Mucosa of stomach (tissue), 1 donor: ENCODE measurements at regions not wholly inside any gene's neighbourhood (a gene's known extent, or its start where the extent isn't known, plus 50 kb on each side); places are given as distances from the start of the nearest gene placed in this dataset.
"Not testable (repeated sequence)": the region's sequence is repeated elsewhere in the genome, so short reads cannot be mapped to it uniquely, and the experiment has no call there.

ENCODE experiments used
- H3K27me3 ChIP-seq: one replicate; pipeline ENCODE4 v1.7.0; 2013; ENCODE audit warnings: mild to moderate bottlenecking, low read length; ENCODE audit not compliant: control insufficient read depth, insufficient read depth
- H3K36me3 ChIP-seq: one replicate; pipeline ENCODE4 v1.7.0; 2013; ENCODE audit warnings: low read length; ENCODE audit not compliant: control insufficient read depth, insufficient read depth
- H3K4me1 ChIP-seq: one replicate; pipeline ENCODE4 v1.7.0; 2013; ENCODE audit warnings: mild to moderate bottlenecking, low read length; ENCODE audit not compliant: control insufficient read depth, insufficient read depth
- H3K4me3 ChIP-seq: one replicate; pipeline ENCODE4 v1.7.0; 2013; ENCODE audit warnings: low read length
- H3K9ac ChIP-seq: one replicate; pipeline ENCODE4 v1.7.0; 2013; ENCODE audit warnings: mild to moderate bottlenecking, low read length, moderate library complexity
- H3K9me3 ChIP-seq: one replicate; pipeline ENCODE4 v1.7.0; 2013; ENCODE audit warnings: mild to moderate bottlenecking, low read length, moderate library complexity; ENCODE audit not compliant: control insufficient read depth
- donor health status: Pancreatic carcinoma.

DNA sequence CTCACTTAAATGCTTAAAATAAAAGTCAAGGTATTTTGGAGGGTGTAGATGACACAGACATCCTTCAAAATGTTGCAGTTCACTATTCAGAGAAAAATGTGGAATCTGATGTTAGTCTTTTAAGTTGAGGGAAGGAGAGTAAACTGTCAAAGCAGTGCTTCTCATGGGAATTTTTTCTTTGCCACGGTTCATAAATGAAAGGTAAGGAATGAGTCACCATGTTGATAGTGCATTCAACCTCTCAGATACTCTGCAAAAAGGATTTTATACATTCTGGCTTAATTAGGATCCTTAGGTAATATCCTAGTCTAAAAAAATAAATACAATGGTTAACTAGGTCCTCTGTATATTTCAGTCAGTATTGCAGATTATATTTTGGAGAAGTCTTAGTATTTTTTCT, 804.3 kb downstream of the TTLL7 start:
- not testable (repeated sequence) for H3K4me3 ChIP-seq, H3K27me3 ChIP-seq, H3K36me3 ChIP-seq, H3K9me3 ChIP-seq, H3K4me1 ChIP-seq, H3K9ac ChIP-seq

DNA sequence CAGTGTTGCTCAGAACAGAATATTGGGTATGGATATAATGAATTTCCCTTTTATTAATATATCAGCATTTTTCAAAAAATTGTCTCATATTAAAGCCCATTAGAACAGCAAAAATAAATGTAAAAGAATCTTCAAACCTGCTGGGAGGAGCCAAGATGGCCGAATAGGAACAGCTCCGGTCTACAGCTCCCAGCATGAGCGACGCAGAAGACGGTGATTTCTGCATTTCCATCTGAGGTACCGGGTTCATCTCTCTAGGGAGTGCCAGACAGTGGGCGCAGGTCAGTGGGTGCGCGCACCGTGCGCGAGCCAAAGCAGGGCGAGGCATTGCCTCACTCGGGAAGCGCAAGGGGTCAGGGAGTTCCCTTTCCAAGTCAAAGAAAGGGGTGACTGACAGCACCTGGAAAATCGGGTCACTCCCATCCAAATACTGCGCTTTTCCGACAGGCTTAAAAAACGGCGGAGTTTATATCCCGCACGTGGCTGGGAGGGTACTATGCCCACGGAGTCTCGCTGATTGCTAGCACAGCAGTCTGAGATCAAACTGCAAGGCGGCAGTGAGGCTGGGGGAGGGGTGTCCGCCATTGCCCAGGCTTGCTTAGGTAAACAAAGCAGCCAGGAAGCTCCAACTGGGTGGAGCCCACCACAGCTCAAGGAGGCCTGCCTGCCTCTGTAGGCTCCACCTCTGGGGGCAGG, 816.8 kb downstream of the TTLL7 start:
- H3K36me3 ChIP-seq, H3K9me3 ChIP-seq, H3K4me1 ChIP-seq, H3K27me3 ChIP-seq, H3K4me3 ChIP-seq, H3K9ac ChIP-seq: not testable (repeated sequence)

DNA sequence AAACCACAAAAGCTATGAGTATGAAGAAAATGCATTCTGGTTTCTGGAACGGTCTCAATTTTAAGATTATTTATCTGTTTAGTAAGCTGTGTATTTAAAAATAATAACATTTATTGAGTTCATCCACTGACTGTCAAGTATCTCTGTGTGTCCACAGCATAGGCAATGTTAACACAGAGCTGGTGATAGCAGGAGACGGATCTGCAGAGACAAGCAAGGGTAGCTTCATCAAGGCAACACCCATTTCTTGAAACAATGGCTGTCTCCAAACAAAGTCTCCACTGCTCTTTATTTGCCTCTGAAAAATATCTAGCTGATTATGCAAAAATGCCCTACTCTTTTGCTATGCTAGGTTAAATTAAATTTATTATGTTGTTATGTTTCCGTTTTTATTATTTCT, 818.3 kb downstream of the TTLL7 start:
- not testable (repeated sequence) for H3K4me3 ChIP-seq, H3K4me1 ChIP-seq, H3K9ac ChIP-seq, H3K9me3 ChIP-seq, H3K27me3 ChIP-seq, H3K36me3 ChIP-seq

DNA sequence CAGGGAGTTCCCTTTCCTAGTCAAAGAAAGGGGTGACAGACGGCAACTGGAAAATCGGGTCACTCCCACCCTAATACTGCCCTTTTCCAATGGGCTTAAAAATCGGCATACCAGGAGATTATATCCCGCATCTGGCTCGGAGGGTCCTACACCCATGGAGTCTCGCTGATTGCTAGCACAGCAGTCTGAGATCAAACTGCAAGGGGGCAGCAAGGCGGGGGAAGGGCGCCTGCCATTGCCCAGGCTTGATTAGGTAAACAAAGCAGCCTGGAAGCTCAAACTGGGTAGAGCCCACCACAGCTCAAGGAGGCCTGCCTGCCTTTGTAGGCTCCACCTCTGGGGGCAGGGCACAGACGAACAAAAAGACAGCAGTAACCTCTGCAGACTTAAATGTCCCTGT, 831.3 kb downstream of the TTLL7 start:
- not testable (repeated sequence) for H3K4me1 ChIP-seq, H3K9me3 ChIP-seq, H3K27me3 ChIP-seq, H3K4me3 ChIP-seq, H3K9ac ChIP-seq, H3K36me3 ChIP-seq

DNA sequence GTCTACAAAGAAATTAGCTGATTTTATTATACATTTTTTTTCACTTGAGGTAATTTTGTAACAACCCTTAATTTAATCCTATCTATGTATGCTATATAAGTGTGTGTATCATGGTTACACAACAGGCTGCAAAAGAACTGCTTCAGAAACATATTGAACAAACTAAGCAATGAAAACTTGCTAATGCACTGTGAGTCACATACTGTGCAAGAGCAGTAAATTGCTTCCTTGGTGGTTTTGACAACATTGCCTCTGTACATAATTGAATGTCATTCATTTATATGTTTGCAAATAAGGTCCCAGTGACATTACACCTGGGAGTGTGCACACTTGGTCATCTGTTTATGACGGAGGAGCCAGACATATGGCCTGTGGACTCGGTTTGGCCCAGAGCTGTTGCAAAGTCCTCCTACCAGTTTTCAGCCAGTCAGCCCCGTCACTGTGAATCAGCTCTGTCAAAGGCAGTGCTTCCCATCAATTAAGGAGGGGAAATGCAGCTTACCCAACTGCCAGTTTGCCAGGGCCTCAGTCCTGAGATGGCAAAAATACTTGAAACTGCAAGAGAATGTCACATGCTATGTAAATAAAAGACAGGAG, 835.0 kb downstream of the TTLL7 start:
- not testable (repeated sequence) for H3K36me3 ChIP-seq, H3K4me3 ChIP-seq

DNA sequence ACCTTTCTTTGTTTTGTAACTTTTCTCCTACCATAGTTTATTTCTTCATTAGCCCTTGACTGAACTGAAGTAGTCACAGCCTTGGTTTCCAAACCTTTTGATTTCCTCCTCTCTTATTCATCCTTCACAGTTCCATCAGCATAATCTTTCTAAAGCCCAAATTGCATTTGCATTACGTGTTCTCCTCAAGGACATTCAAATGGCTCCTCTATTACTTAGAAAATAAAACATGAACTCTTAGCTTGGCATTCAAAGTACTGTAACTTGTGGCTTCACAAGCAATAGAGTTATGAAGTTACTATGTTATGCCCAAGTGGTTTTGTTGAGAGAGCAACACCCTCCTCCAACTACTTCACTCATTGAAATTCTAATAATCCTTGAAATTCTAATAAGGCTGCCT, 840.0 kb downstream of the TTLL7 start:
- not testable (repeated sequence) for H3K4me1 ChIP-seq

More for the DNA sequence above, 835.0 kb downstream of the TTLL7 start:
- H3K4me1 ChIP-seq, H3K27me3 ChIP-seq, H3K9ac ChIP-seq, H3K9me3 ChIP-seq: not testable (repeated sequence)

DNA sequence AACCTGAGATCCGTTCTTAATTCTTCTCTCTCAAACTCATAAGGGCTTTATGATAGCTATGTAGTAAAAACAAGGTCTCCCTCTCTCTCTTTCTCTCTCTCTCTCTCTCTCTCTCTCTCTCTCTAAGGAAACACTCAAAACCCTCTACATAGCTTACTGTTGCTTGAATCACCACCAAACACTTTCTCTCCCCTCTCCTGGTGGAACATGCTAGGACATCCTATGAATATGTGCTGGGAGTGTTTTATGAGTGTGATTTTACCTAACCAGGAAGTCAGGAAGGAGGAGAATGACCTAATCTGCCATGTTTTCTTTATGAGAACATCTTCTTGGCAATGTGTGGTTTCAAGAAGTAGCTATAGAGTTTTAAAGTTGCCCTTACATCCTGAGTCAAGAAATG, 844.6 kb downstream of the TTLL7 start:
- H3K9ac ChIP-seq, H3K4me1 ChIP-seq, H3K9me3 ChIP-seq, H3K36me3 ChIP-seq, H3K27me3 ChIP-seq, H3K4me3 ChIP-seq: not testable (repeated sequence)

More for the DNA sequence above, 840.0 kb downstream of the TTLL7 start:
- not testable (repeated sequence) for H3K27me3 ChIP-seq, H3K36me3 ChIP-seq, H3K4me3 ChIP-seq, H3K9ac ChIP-seq, H3K9me3 ChIP-seq

DNA sequence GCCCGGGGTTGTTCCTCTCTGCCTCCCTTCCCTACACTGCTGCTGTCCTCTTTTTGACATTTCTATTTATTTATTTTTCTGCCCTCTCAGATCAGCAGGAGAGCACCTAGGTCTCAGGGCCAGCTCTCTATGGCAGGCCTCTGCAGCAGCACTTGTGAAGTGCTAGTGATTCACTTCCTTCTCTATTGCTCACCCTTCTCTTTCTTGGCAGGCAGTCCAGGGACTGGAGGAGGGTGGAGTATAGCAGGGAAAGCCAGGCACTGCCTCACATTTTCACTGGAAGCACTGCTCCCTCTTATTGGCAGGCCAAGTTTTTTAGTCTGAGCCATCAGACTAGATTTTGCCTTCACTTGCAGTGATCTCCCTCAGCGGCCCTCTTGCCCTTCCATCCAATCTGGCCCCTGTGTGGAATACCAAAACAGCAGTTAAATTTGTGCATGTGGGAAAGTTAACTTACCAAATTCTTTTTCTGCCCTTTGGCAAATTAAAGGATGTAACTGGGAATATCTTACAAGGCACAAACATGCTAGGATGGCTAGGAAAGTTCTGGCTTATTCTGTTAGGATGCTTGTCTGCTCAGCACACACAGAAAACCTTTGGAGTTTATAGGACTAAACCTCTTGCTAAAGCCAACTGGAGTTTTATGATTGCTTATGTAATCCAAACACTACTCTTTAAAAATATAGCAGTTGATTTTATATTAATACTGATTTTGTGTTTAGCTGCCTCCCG, 847.6 kb downstream of the TTLL7 start:
- not testable (repeated sequence) for H3K9me3 ChIP-seq, H3K9ac ChIP-seq, H3K4me3 ChIP-seq, H3K36me3 ChIP-seq, H3K27me3 ChIP-seq, H3K4me1 ChIP-seq

DNA sequence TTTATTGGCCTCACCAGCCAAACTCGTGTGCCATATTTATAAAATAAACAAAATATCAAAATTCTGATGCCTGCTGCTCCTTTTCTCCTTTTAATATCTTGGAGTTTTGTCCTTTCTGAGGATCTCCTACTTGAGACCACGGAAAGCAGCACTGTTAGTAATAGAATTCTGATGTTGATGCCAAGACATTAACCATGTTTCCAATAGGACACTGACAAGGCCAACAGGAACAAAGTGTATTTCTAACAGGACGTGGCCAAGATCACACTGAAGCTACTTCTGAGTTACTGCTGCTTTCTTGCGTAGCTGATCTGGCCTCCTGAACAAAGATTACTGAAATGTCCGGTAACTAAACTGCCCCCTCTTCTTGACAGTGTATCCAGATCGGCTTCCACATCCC, 848.5 kb downstream of the TTLL7 start:
- H3K9ac ChIP-seq, H3K36me3 ChIP-seq, H3K4me1 ChIP-seq, H3K27me3 ChIP-seq, H3K4me3 ChIP-seq, H3K9me3 ChIP-seq: not testable (repeated sequence)

DNA sequence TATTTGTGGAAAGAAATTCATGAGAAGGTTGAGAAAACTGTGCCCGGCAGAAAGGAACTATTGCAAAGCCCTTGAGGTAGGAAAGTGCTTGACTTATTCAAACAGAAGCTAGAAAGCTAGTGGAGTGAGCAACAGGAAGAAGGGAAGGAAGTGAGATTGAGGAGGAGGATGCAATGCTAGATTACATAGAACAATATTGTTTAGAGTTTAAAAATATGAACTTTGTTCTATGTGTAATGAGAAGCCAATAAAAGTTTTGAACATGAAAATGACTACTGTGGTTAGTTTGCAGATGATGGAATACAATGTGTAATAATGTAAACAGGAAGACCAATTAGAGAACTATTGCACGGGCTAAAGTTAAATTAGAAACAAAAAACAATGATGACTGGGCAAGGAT, 853.1 kb downstream of the TTLL7 start:
- not testable (repeated sequence) for H3K4me3 ChIP-seq, H3K4me1 ChIP-seq, H3K9me3 ChIP-seq, H3K27me3 ChIP-seq, H3K36me3 ChIP-seq, H3K9ac ChIP-seq

DNA sequence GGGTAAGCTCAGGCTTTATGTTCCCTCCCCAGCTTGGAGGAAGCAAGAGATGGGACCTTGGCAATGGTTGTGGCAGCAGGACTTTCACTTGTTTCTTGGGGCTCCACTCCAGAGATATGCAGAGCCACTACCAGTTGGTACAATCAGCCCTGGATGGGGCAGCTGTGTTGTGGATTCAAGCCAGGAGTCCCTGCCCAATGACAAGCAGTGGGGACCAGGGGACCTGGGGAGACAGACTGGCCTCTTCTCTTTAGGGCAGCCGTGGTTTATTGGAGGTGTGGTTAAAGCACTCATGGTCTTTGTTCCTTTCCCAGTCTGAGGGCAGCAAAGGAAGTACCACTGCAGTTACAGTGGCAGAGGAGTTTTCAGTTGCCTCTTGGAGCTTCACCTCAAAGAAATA, 856.1 kb downstream of the TTLL7 start:
- not testable (repeated sequence) for H3K9me3 ChIP-seq, H3K4me1 ChIP-seq, H3K4me3 ChIP-seq, H3K27me3 ChIP-seq, H3K9ac ChIP-seq, H3K36me3 ChIP-seq

DNA sequence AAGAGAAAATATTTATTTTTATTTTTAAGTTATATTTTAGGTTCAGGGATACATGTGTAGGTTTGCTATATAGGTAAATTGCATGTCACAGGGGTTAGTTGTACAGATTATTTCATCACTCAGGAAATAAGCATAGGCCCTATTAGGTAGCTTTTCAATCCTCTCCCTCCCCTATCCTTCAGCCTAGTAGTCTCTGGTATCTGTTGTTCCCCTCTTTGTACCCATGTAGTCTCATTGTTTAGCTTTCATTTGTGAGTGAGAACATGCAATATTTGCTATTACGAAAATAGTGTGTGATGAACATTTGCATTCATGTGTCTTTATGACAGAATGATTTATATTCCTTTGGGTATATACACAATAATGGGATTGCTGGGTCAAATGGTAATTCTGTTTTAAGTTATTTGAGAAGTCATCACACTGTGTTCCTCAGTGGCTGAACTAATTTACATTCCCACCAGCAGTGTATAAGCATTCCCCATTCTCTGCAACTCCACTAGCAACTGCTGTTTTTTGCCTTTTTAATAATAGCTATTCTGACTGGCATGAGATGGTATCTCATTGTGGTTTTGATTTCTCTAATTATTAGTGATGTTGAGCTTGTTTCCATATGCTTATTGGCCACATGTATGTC, 863.3 kb downstream of the TTLL7 start:
- not testable (repeated sequence) for H3K36me3 ChIP-seq, H3K9ac ChIP-seq, H3K4me1 ChIP-seq, H3K27me3 ChIP-seq, H3K4me3 ChIP-seq, H3K9me3 ChIP-seq
